Choroid plexus epithelial cell (primary cell): ENCODE measurements at regions not wholly inside any gene's neighbourhood (a gene's known extent, or its start where the extent isn't known, plus 50 kb on each side); places are given as distances from the start of the nearest gene placed in this dataset.

ENCODE experiments used
- DNase-seq: peaks from one replicate; pipeline ENCODE4 v3.0.0-alpha.2; 2010; ENCODE audit warnings: low read depth
- H3K4me3 ChIP-seq: 2 replicates; pipeline ENCODE4 v1.5.1; 2011; ENCODE audit warnings: low read depth, mild to moderate bottlenecking, control low read depth, low read length, moderate library complexity
- TF ChIP-seq, protein P1 (sequence below): conservative IDR thresholded peaks from 2 replicates; pipeline ENCODE4 v1.5.1; 2011; ENCODE audit warnings: low read depth, mild to moderate bottlenecking, control low read depth, inconsistent platforms, low read length, moderate library complexity

DNA sequence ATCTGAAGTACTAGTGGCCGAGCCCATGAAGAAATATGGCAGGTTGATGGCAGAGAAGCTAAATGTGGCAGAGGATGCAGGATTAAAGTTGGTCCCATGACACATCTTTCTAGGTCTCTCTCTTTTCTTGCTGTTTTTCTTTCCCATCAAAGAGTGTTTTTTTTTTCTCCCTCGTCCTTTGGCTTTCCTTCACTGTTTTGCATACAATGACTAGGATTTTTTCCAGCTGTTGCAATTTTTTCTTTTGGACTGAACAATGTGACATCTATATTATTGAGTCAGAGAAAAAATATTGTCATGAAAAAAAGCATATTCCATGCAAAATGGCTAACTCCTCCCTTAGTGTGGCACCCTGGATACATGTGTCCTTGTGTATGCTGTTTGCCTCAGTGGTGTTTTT is 939.5 kb upstream of the FANCL start:
- no peak overlapping the region for H3K4me3 ChIP-seq
- TF ChIP-seq, protein P1, sequence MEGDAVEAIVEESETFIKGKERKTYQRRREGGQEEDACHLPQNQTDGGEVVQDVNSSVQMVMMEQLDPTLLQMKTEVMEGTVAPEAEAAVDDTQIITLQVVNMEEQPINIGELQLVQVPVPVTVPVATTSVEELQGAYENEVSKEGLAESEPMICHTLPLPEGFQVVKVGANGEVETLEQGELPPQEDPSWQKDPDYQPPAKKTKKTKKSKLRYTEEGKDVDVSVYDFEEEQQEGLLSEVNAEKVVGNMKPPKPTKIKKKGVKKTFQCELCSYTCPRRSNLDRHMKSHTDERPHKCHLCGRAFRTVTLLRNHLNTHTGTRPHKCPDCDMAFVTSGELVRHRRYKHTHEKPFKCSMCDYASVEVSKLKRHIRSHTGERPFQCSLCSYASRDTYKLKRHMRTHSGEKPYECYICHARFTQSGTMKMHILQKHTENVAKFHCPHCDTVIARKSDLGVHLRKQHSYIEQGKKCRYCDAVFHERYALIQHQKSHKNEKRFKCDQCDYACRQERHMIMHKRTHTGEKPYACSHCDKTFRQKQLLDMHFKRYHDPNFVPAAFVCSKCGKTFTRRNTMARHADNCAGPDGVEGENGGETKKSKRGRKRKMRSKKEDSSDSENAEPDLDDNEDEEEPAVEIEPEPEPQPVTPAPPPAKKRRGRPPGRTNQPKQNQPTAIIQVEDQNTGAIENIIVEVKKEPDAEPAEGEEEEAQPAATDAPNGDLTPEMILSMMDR = no peak
- no peak for DNase-seq

DNA sequence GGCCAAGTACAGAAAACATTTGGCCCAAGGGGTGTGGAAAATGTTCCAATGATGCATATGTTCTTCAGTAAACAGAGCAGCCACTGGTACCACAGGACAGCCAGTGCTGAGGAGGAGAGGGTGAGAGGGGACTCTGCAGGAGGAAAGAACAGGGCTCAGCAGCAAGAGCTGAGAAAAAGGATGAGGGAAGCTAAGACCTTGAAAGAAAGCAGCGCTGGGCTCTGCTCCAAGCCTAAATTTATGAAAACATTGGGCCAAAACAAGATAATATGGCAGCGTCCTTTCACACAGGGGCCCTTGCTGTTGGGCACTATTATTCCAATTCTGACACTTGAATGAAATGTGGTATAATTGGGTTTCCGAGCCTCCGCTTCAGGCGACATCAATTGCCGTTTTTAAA is 939.0 kb upstream of the FANCL start:
- TF ChIP-seq, protein P1 = no peak
- H3K4me3 ChIP-seq = no peak overlapping the region
- DNase-seq = no peak

DNA sequence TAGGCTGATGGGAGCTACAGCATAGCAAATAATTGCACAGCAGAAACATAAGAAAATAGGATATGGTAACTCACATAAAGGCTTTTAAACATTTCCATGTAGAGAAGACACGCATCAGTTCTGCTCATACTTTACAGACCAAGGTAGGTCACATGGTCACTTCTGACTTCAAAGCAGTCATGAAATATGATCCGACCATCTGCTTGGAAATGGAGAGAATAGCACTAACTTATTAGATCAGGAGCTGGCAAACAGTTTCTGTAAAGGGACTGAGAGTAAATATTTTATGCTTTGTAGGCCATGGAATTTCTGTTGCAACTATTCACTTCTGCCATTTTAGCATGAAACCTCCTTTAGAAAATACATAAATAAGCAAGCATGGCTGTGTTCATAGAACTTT is 936.6 kb upstream of the FANCL start:
- no peak overlapping the region for H3K4me3 ChIP-seq

GRCh38 chr2:59176737-59177136 is 935.6 kb upstream of the FANCL start:
- H3K4me3 ChIP-seq = no peak overlapping the region
- TF ChIP-seq, protein P1 = peak; percentile 13
- no peak for DNase-seq

More for the DNA sequence above, 936.6 kb upstream of the FANCL start:
- peak; percentile 42 for DNase-seq
- TF ChIP-seq, protein P1 = no peak

GRCh38 chr2:59174536-59175243 is 933.6 kb upstream of the FANCL start:
- DNase-seq = no peak
- TF ChIP-seq, protein P1 = no peak
- H3K4me3 ChIP-seq = no peak overlapping the region

DNA sequence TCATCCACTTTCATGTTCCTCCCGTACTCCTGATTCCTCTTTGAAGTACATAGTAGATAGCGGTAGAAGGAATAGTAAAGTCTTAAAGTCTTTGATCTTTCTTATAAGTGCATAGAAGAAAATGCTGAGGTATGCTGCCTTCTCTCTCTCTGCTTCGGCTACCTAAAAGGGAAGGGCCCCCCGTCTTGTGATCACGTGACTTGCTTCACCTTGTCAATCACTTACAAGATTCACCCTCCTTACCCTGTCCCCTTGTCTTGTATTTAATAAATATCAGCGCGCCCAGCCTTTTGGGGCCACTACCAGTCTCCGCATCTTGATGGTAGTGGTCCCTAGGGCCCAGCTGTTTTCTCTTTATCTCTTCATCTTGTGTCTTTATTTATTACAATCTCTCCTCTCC is 932.2 kb upstream of the FANCL start:
- no peak for DNase-seq
- TF ChIP-seq, protein P1 = no peak
- H3K4me3 ChIP-seq = no peak overlapping the region

DNA sequence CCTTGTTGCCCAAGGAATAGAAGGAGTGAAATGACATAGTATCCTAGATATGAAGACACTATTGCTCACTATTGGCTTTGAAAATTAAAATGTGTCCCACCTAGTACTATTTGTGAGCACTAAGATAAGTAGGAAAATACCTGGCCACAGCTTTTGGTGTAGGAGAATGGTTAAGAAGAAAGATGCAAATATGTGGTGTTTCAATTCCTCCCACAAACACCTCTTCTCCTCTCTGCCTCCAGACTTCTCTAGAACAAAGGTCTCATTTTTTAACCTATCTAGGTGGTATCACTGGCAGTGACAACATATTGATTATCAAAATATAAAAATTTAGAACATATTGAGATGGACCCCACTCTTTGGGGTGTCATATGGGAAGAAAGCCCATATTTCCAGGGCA is 929.9 kb upstream of the FANCL start:
- DNase-seq = no peak
- TF ChIP-seq, protein P1 = no peak
- no peak overlapping the region for H3K4me3 ChIP-seq
